ENCODE measurements at regions not wholly inside any gene's neighbourhood (a gene's known extent, or its start where the extent isn't known, plus 50 kb on each side); places are given as distances from the start of the nearest gene placed in this dataset.
"Not testable (repeated sequence)": the region's sequence is repeated elsewhere in the genome, so short reads cannot be mapped to it uniquely, and the experiment has no call there.

DNA sequence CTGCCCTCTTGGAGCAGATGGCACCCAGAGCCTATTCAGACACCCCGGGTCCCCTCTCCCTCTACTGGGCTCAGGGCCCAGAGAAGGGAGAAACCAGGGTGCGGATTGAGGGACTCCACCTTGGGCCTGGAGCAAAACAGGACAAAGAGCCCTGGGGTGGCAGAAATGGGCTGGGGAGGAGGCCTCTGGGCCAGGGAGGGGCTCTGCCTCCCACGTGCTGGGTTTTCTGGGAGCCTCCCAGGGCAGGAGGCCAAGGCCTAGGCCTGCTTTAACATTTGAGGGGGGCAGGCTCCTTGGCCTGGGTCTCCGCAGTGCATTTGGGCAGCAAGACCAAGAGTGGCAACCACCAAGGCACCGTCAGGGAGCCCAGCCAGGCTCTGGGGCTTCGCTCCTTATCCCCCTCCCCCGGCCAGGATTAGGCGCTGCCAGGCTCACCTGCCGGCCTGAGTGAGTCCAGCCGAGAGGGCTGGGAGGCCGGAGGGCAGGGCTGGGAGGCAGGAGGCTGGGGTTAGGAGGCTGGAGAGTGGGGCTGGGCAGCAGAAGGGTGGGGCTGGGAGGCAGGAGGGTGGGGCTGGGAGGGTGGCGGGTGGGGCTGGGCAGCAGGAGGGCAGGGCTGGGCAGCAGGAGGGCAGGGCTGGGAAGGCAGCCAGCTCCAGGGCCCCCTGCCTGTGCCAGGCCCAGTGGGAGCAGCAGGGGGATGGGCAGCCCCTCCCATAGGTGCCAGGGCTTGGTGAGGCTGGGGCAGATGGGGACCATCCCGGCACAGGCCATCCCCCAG is 101.8 kb upstream of the EIF5 start:
- no peak for DNase-seq

- DNase-seq, result no peak
Measured at GRCh38 chr14:103232831-103233319, 101.2 kb upstream of the EIF5 start.

GRCh38 chr14:103233328-103233727 is 100.7 kb upstream of the EIF5 start:
- DNase-seq, result no peak

- DNase-seq, result not testable (repeated sequence)
Measured at GRCh38 chr14:103234826-103235225, 99.2 kb upstream of the EIF5 start.

DNA sequence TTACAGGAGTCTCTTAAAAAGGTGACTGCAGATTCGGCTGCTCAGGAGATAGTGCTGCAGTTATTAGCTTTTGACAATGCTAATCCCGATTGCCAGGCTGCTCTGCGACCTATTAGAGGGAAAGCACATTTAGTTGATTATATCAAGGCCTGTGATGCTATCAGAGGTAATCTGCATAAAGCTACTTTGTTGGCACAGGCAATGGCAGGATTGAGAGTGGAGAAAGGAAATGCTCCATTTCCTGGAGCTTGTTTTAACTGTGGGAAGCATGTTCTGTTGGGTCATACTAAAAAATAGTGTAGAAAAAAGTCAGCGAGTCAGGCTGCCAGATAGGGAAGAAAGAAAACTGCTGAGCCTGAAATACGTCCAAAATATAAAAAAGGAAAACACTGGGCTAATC is 98.5 kb upstream of the EIF5 start:
- DNase-seq, result not testable (repeated sequence)

- DNase-seq, result no peak
Measured at GRCh38 chr14:103239751-103240150, 94.3 kb upstream of the EIF5 start.

- no peak for DNase-seq
Measured at GRCh38 chr14:103241531-103241930, 92.5 kb upstream of the EIF5 start.

- DNase-seq, result no peak
Measured at GRCh38 chr14:103243764-103244737, 90.0 kb upstream of the EIF5 start.

GRCh38 chr14:103245624-103246031 is 88.4 kb upstream of the EIF5 start:
- peak; percentile 43 for DNase-seq

DNA sequence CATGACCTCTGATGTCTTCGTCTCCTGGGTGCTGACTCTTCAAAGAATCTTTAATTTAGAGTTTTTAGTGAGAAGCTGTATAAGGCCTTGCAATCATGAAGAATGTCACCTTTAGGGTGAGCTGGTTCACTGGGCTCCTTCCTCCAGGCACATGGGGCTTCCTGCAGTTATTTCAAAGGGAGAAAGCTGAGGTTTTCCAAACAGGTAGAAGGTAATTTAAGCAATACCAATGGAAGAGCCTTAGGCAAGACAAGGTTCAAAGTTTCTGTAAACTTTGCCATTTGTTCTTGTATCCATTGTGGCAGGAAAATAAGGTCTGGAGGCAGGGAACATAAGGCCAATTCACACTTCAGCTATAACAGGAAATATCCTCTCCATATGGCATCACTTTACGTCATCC is 88.0 kb upstream of the EIF5 start:
- DNase-seq, result no peak

DNA sequence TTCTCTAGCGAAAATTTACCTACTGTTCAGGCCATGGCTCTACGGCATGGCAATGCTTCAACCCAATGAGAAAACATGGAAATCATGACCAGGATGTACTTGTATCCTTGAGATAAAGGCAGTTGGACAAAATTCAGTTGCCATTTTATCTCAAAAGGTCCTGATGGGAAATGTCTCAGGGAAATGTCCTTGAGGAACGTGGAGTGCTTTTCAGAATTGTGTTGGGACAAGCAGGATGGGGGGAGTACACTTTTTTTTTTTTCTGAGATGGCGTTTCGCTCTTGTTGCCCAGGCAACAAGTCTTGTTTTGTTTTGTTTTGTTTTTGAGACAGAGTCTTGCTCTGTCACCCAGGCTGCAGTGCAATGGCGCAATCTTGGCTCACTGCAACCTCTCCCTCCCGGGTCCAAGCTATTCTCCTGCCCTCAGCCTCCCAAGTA is 86.8 kb upstream of the EIF5 start:
- no peak for DNase-seq

DNA sequence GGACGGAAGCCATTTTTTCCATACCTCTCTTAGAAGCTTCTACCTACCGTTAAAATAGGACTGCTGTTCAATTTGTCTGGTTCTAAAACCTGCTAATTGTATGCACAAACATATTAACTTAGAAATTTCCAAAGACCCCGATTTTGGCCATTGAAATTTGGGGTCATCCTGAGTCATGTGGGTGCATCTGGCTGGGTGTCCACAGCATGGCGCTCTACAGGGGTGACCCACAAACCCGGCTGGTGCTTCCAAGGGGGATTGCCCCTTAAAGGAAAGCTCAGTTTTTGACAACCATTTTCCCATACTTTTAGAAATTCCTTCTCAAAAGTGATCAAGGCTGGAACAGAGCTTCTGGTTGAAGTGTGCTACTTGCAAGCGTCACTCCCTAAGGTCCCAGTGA is 83.9 kb upstream of the EIF5 start:
- no peak for DNase-seq

- no peak for DNase-seq
Measured at GRCh38 chr14:103250874-103251273, 83.2 kb upstream of the EIF5 start.

DNA sequence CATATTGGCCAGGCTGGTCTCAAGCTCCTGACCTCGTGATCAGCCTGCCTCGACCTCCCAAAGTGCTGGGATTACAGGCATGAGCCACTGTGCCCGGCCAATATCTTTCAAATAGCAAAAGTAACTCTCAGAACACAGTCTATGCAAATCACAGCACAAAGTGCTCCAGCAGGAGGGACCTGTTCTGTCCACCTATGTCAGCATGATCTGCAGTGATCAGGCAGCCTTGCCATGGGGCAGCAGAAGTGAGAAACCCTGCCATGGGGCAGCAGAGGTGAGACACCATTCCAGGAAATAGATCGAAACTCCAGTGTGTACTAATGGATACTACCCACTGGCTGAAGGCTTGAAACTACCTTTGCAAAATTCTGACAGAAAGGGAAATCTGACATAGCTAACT is 78.5 kb upstream of the EIF5 start:
- DNase-seq, result no peak

GRCh38 chr14:103256406-103256805 is 77.6 kb upstream of the EIF5 start:
- no peak for DNase-seq

DNA sequence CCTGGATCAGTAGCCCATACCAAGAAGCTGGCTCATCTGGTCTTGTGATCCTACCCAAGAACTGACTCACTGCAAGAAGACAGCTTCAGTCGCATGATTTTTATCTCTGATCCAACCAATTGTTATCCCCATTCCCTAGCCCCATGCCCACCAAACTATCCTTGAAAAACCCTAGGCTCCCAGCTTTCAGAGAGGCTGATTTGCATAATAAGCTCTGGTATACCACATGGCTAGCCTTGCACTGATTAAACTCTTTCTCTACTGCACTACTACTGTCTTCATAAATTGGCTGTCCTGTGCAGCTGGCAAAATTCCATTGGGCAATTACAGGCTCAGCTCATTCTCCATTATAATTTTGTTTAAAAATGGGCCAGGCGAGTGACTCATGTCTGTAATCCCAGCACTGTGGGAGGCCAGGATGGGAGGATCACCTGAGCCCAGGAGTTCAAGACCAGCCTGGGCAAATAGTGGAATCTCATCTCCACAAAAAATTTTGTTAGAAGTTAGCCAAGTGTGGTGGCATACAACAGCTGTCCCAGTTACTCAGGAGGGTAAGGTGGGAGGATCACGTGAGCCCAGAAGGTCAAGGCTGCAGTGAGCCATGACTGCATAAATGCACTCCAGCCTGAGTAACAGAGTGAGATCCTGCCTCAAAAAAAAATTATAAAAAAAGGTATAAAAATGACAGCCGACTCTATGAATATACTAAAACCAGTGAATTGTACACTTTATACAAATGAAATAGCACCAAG is 76.7 kb upstream of the EIF5 start:
- DNase-seq, result no peak

GRCh38 chr14:103258211-103258610 is 75.8 kb upstream of the EIF5 start:
- no peak for DNase-seq

- no peak for DNase-seq
Measured at GRCh38 chr14:103259184-103259583, 74.9 kb upstream of the EIF5 start.

GRCh38 chr14:103259801-103260628 is 74.0 kb upstream of the EIF5 start:
- no peak for DNase-seq

DNA sequence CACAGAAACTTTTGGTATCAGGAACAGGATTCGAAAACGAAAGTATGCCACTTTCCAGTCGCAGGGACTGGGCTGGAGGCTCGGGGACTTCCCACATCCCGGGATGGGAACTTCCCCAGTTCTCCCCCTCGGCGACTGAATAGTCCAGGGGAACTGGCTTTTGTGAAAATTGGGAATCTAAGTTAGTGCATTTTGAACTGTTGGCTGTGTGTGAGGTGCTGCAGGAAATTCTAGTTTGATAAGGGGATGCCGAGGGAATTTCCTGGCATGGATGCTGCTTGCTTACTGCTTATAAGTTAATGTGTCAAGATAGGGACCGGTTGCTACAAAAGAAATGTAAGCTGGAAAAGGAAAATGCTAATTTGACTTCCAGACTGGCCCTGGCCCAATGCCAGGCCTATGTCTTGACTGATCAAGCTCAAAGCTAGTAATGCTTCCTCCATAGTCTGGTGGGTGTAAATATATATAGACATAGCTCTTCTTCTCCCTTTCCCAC is 73.4 kb upstream of the EIF5 start:
- DNase-seq, result peak; percentile 40

DNA sequence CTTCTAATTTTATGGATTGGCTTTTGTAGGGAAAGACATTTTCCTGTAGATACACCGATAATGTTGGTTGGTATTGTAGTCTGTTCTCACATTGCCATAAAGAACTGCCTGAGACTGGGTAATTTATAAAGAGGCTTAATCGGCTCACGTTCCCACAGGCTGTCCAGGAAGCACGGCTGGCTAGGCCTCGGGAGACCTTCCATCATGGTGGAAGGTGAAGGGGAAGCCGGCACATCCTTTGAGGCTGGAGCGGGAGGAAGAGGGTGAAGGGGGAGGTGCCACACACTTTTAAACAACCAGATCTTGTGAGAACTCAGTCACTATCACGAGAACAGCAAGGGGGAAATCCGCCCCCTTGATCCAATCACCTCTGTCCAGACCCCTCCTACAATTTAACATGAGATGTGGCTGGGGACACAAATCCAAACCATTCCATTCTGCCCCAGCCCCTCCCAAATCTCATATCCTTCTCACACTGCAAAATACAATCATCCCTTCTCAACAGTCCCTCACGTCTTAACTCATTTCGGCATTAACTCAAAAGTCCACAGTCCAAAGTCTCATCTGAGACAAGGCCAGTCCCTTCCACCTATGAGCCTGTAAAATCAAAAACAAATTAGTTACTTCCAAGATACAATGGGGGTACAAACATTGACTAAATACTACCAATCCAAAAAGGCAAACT is 66.7 kb upstream of the EIF5 start:
- DNase-seq, result no peak
